WTC11 (cell line): ENCODE measurements at regions not wholly inside any gene's neighbourhood (a gene's known extent, or its start where the extent isn't known, plus 50 kb on each side); places are given as distances from the start of the nearest gene placed in this dataset.

Experiments
- ATF1 ChIP-seq: sonication (generic); formaldehyde crosslinking; IDR thresholded peaks from 2 replicates; pipeline ENCODE4 v1.8.1; 2023; ENCODE audit warnings: mild to moderate bottlenecking, moderate library complexity, missing genetic modification reagents
- ATF3 ChIP-seq: sonication (generic); formaldehyde crosslinking; conservative IDR thresholded peaks from 2 replicates; pipeline ENCODE4 v1.8.1; 2022; ENCODE audit warnings: mild to moderate bottlenecking, missing genetic modification reagents
- CREB1 ChIP-seq: sonication (generic); formaldehyde crosslinking; IDR thresholded peaks from 2 replicates; pipeline ENCODE4 v1.8.0; 2023; ENCODE audit warnings: mild to moderate bottlenecking, missing genetic modification reagents
- CREM ChIP-seq: sonication (generic); formaldehyde crosslinking; IDR thresholded peaks from 2 replicates; pipeline ENCODE4 v1.8.1; 2022; ENCODE audit warnings: mild to moderate bottlenecking, missing genetic modification reagents, moderate library complexity
- FOXJ3 ChIP-seq: sonication (generic); formaldehyde crosslinking; IDR thresholded peaks from 2 replicates; pipeline ENCODE4 v1.9.0; 2021; ENCODE audit warnings: missing genetic modification reagents, mild to moderate bottlenecking, borderline replicate concordance
- HMGXB4 ChIP-seq: sonication (generic); formaldehyde crosslinking; IDR thresholded peaks from 2 replicates; pipeline ENCODE4 v1.8.1; 2023; ENCODE audit warnings: mild to moderate bottlenecking, moderate library complexity, missing genetic modification reagents
- IRF2 ChIP-seq: sonication (generic); formaldehyde crosslinking; IDR thresholded peaks from 2 replicates; pipeline ENCODE4 v1.8.0; 2022; ENCODE audit warnings: low read depth, missing genetic modification reagents, borderline replicate concordance
- KAT7 ChIP-seq: sonication (generic); formaldehyde crosslinking; IDR thresholded peaks from 2 replicates; pipeline ENCODE4 v1.8.1; 2023; ENCODE audit warnings: missing genetic modification reagents, mild to moderate bottlenecking, borderline replicate concordance
- RORB ChIP-seq: fragments of 250-450 bp; sonication (Bioruptor Pico); IDR thresholded peaks from 2 replicates; pipeline ENCODE4 v1.9.0; 2021; ENCODE audit warnings: mild to moderate bottlenecking
- ZNF263 ChIP-seq: sonication (generic); formaldehyde crosslinking; IDR thresholded peaks from 2 replicates; pipeline ENCODE4 v1.8.1; 2022; ENCODE audit warnings: low read depth, mild to moderate bottlenecking, moderate library complexity, missing genetic modification reagents
- ZNF423 ChIP-seq: fragments of 250-450 bp; sonication (Bioruptor Pico); IDR thresholded peaks from 2 replicates; pipeline ENCODE4 v2.1.2; 2022; ENCODE audit warnings: mild to moderate bottlenecking, moderate library complexity
- TF ChIP-seq, protein P1 (sequence below): sonication (generic); formaldehyde crosslinking; IDR thresholded peaks from 2 replicates; pipeline ENCODE4 v1.8.0; 2022; ENCODE audit warnings: mild to moderate bottlenecking, missing genetic modification reagents
- TF ChIP-seq, protein P2 (sequence below): fragments of 200-600 bp; IDR thresholded peaks from 2 replicates; pipeline ENCODE4 v1.8.0; 2022; ENCODE audit warnings: antibody characterized with exemption
- TF ChIP-seq, protein P3 (sequence below): sonication (generic); formaldehyde crosslinking; conservative IDR thresholded peaks from 2 replicates; pipeline ENCODE4 v1.8.1; 2023; ENCODE audit warnings: mild to moderate bottlenecking, low read depth, missing genetic modification reagents, moderate library complexity

DNA sequence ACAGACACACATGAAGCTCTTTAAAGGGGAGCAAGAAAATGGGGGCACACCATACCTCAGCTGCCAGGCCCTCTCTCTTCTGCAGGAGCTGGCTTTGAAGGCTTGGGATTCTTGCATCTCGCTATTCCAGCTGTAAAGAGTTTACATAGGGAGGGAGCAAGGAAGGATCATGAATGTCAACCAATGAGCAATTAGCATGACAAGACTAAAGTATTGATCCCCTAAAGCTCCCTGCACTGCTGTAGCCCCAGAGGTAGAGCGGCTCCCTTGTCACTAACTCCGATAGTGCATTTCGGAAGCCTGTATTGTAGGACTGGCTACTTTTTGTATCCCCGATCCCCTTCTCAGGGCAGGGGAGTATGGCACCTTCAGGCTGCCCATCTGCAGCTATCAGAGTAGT lies 113.4 kb upstream of the PMFBP1 start:
- no peak for TF ChIP-seq CREB1
- TF ChIP-seq, protein P1, sequence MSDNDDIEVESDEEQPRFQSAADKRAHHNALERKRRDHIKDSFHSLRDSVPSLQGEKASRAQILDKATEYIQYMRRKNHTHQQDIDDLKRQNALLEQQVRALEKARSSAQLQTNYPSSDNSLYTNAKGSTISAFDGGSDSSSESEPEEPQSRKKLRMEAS = no peak
- TF ChIP-seq, protein P2, sequence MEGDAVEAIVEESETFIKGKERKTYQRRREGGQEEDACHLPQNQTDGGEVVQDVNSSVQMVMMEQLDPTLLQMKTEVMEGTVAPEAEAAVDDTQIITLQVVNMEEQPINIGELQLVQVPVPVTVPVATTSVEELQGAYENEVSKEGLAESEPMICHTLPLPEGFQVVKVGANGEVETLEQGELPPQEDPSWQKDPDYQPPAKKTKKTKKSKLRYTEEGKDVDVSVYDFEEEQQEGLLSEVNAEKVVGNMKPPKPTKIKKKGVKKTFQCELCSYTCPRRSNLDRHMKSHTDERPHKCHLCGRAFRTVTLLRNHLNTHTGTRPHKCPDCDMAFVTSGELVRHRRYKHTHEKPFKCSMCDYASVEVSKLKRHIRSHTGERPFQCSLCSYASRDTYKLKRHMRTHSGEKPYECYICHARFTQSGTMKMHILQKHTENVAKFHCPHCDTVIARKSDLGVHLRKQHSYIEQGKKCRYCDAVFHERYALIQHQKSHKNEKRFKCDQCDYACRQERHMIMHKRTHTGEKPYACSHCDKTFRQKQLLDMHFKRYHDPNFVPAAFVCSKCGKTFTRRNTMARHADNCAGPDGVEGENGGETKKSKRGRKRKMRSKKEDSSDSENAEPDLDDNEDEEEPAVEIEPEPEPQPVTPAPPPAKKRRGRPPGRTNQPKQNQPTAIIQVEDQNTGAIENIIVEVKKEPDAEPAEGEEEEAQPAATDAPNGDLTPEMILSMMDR = no peak
- no peak for TF ChIP-seq ZNF423 (CRISPR knock-in tag)
- no peak for TF ChIP-seq ATF3
- TF ChIP-seq ATF1 (CRISPR knock-in tag) = no peak
- TF ChIP-seq, protein P3, sequence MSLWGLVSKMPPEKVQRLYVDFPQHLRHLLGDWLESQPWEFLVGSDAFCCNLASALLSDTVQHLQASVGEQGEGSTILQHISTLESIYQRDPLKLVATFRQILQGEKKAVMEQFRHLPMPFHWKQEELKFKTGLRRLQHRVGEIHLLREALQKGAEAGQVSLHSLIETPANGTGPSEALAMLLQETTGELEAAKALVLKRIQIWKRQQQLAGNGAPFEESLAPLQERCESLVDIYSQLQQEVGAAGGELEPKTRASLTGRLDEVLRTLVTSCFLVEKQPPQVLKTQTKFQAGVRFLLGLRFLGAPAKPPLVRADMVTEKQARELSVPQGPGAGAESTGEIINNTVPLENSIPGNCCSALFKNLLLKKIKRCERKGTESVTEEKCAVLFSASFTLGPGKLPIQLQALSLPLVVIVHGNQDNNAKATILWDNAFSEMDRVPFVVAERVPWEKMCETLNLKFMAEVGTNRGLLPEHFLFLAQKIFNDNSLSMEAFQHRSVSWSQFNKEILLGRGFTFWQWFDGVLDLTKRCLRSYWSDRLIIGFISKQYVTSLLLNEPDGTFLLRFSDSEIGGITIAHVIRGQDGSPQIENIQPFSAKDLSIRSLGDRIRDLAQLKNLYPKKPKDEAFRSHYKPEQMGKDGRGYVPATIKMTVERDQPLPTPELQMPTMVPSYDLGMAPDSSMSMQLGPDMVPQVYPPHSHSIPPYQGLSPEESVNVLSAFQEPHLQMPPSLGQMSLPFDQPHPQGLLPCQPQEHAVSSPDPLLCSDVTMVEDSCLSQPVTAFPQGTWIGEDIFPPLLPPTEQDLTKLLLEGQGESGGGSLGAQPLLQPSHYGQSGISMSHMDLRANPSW = no peak
- no peak for TF ChIP-seq FOXJ3 (CRISPR knock-in tag)
- no peak for TF ChIP-seq ZNF263 (CRISPR knock-in tag)
- TF ChIP-seq HMGXB4 (CRISPR knock-in tag) = no peak
- TF ChIP-seq KAT7 (CRISPR knock-in tag) = no peak
- TF ChIP-seq RORB (CRISPR knock-in tag) = no peak
- no peak for TF ChIP-seq IRF2 (CRISPR knock-in tag)
- no peak for TF ChIP-seq CREM (CRISPR knock-in tag)
